Thyroid gland (tissue), 4 donors: ENCODE measurements at regions not wholly inside any gene's neighbourhood (a gene's known extent, or its start where the extent isn't known, plus 50 kb on each side); places are given as distances from the start of the nearest gene placed in this dataset.

ENCODE experiments used
- DNase-seq, 2 donors: peaks; one replicate each; pipeline ENCODE4 v3.0.0-alpha.2; 2019
- H3K27ac ChIP-seq, 3 donors: fragments of 200-600 bp; sonication (generic); 1 replicate in 2 of 3; 2 replicates in 1 of 3; pipeline ENCODE4 v1.5.1; 2016 to 2019; ENCODE audit warnings: mild to moderate bottlenecking in 1 of 3, moderate library complexity in 1 of 3
- H3K27me3 ChIP-seq: fragments of 200-600 bp; sonication (generic); one replicate; pipeline ENCODE4 v1.5.1; 2019
- H3K36me3 ChIP-seq, 2 donors: fragments of 200-600 bp; sonication (generic); one replicate each; pipeline ENCODE4 v1.5.1; 2016 to 2019
- H3K4me1 ChIP-seq, 2 donors: fragments of 200-600 bp; sonication (generic); one replicate each; pipeline ENCODE4 v1.5.1; 2017 to 2019
- H3K4me3 ChIP-seq, 3 donors: fragments of 200-600 bp; sonication (generic); replicated peaks in 1 of 3; 1 replicate in 2 of 3; 2 replicates in 1 of 3; pipeline ENCODE4 v1.5.1; 2016; ENCODE audit warnings: mild to moderate bottlenecking in 1 of 3
- H3K9me3 ChIP-seq: fragments of 200-600 bp; sonication (generic); one replicate; pipeline ENCODE4 v1.5.1; 2017
- CTCF ChIP-seq, 6 experiments: fragments of 200-600 bp in 3 of 6; fragments of 450-650 bp in 3 of 6; sonication (generic) in 3 of 6; IDR thresholded peaks; one replicate each; pipeline ENCODE4 v1.5.1; 2016 to 2019; ENCODE audit warnings: antibody characterized with exemption in 6 of 6, mild to moderate bottlenecking in 2 of 6, inconsistent platforms in 1 of 6, moderate library complexity in 1 of 6
- POLR2A ChIP-seq, 2 donors: fragments of 450-650 bp; IDR thresholded peaks; one replicate each; pipeline ENCODE4 v1.6.1; 2017; ENCODE audit warnings: antibody characterized with exemption in 2 of 2, mild to moderate bottlenecking in 2 of 2, moderate library complexity in 1 of 2
- WGBS, 2 donors: methylation state at CpG; one replicate each; pipeline ENCODE4 v1.1.5; 2017; 5-methylcytosine and 5-hydroxymethylcytosine counted together
- intact Hi-C: fragments of 100-400 bp; cut with DNase I; formaldehyde crosslinking; loops from one replicate; pipeline ENCODE4 v1.15.1; 2023

- H3K27me3 ChIP-seq, result no peaks in the 10 kb centered on the region
- H3K36me3 ChIP-seq, result no peaks in the 10 kb centered on the region
- no peak overlapping the region for H3K4me3 ChIP-seq
- TF ChIP-seq CTCF (IDR thresholded peaks at IDR 0.05) (no peak), POLR2A (IDR thresholded peaks at IDR 0.05) (no peak)
- WGBS, 2 donors, result 78% methylated on average over 2 of the region's 2 CpGs
- no peak overlapping the region for H3K27ac ChIP-seq
- H3K4me1 ChIP-seq, result no peaks in the 10 kb centered on the region
- no peak for DNase-seq
- intact Hi-C loops, result no loop called here
- no peaks in the 10 kb centered on the region for H3K9me3 ChIP-seq
These were observed 52.2 kb upstream of the FAT1 start for GRCh38 chr4:186775902-186776301.

- no peak for DNase-seq
- 91 to 92% methylated on average over 7 of the region's 7 CpGs for WGBS, 2 donors
- H3K4me1 ChIP-seq, result no peaks in the 10 kb centered on the region
- no peak overlapping the region for H3K27ac ChIP-seq
- intact Hi-C loops, result no loop called here
- H3K4me3 ChIP-seq, result no peak overlapping the region
- H3K9me3 ChIP-seq, result no peaks in the 10 kb centered on the region
- TF ChIP-seq POLR2A (IDR thresholded peaks at IDR 0.05), result no peak
- no peak for TF ChIP-seq CTCF (IDR thresholded peaks at IDR 0.05)
- H3K27me3 ChIP-seq, result no peaks in the 10 kb centered on the region
- H3K36me3 ChIP-seq, result no peaks in the 10 kb centered on the region
These were observed 54.5 kb upstream of the FAT1 start for GRCh38 chr4:186778134-186778533.

GRCh38 chr4:186780291-186781031, 56.8 kb upstream of the FAT1 start:
- H3K9me3 ChIP-seq, result no peaks in the 10 kb centered on the region
- H3K4me1 ChIP-seq, result no peaks in the 10 kb centered on the region
- no peaks in the 10 kb centered on the region for H3K36me3 ChIP-seq
- 67 to 76% methylated on average over 4 of the region's 4 CpGs for WGBS, 2 donors
- no peaks in the 10 kb centered on the region for H3K27me3 ChIP-seq
- TF ChIP-seq CTCF (IDR thresholded peaks at IDR 0.05) (no peak), POLR2A (IDR thresholded peaks at IDR 0.05) (no peak)
- intact Hi-C loops, result no loop called here
- no peak for DNase-seq
- no peak overlapping the region for H3K4me3 ChIP-seq
- no peak overlapping the region for H3K27ac ChIP-seq

- TF ChIP-seq POLR2A (IDR thresholded peaks at IDR 0.05), result no peak
- no peak for TF ChIP-seq CTCF (IDR thresholded peaks at IDR 0.05)
- Histone ChIP-seq H3K9me3 (no peaks in the 10 kb centered on the region), H3K27ac (no peak overlapping the region), H3K36me3 (no peaks in the 10 kb centered on the region), H3K4me1 (no peaks in the 10 kb centered on the region), H3K4me3 (no peak overlapping the region), H3K27me3 (no peaks in the 10 kb centered on the region)
- no peak for DNase-seq
- intact Hi-C loops, result no loop called here
- 75% methylated on average over 6 of the region's 6 CpGs for WGBS, 2 donors
These were observed 57.6 kb upstream of the FAT1 start for GRCh38 chr4:186781032-186781917.

- WGBS, 2 donors, result 82 to 86% methylated on average over 5 of the region's 5 CpGs
- H3K4me3 ChIP-seq, result no peak overlapping the region
- DNase-seq, result no peak
- TF ChIP-seq POLR2A (IDR thresholded peaks at IDR 0.05), result no peak
- TF ChIP-seq CTCF (IDR thresholded peaks at IDR 0.05), result no peak
- no peak overlapping the region for H3K27ac ChIP-seq
- H3K4me1 ChIP-seq, result no peaks in the 10 kb centered on the region
- no peaks in the 10 kb centered on the region for H3K27me3 ChIP-seq
- no peaks in the 10 kb centered on the region for H3K9me3 ChIP-seq
- no peaks in the 10 kb centered on the region for H3K36me3 ChIP-seq
- intact Hi-C loops, result no loop called here
These were observed 58.6 kb upstream of the FAT1 start for GRCh38 chr4:186782302-186782701.
